Fibroblast of skin of left quadriceps (primary cell): ENCODE measurements at regions not wholly inside any gene's neighbourhood (a gene's known extent, or its start where the extent isn't known, plus 50 kb on each side); places are given as distances from the start of the nearest gene placed in this dataset.
"Not testable (repeated sequence)": the region's sequence is repeated elsewhere in the genome, so short reads cannot be mapped to it uniquely, and the experiment has no call there.

ENCODE experiments used
- DNase-seq, 2 experiments: peaks; one replicate each; pipeline ENCODE4 v3.0.0-alpha.2; 2013; ENCODE audit warnings: low read depth in 2 of 2

- no peak for DNase-seq
Observed at GRCh38 chr4:134722306-134722705, 520.7 kb upstream of the PABPC4L start.

- no peak for DNase-seq
Observed at GRCh38 chr4:134720030-134720429, 518.4 kb upstream of the PABPC4L start.

GRCh38 chr4:134708616-134709015, 507.0 kb upstream of the PABPC4L start:
- DNase-seq = no peak

GRCh38 chr4:134708026-134708425, 506.4 kb upstream of the PABPC4L start:
- DNase-seq = no peak

- no peak for DNase-seq
Observed at GRCh38 chr4:134702374-134702773, 500.8 kb upstream of the PABPC4L start.

- no peak for DNase-seq
Observed at GRCh38 chr4:134700251-134700650, 498.7 kb upstream of the PABPC4L start.

GRCh38 chr4:134698831-134699230, 497.2 kb upstream of the PABPC4L start:
- not testable (repeated sequence) for DNase-seq

GRCh38 chr4:134695433-134695832, 493.8 kb upstream of the PABPC4L start:
- no peak for DNase-seq

- no peak for DNase-seq
Observed at GRCh38 chr4:134691915-134692314, 490.3 kb upstream of the PABPC4L start.

- no peak for DNase-seq
Observed at GRCh38 chr4:134687646-134688628, 486.3 kb upstream of the PABPC4L start.

- DNase-seq = no peak
Observed at GRCh38 chr4:134677209-134677814, 475.7 kb upstream of the PABPC4L start.

- no peak for DNase-seq
Observed at GRCh38 chr4:134668237-134668636, 466.6 kb upstream of the PABPC4L start.

GRCh38 chr4:134666640-134667039, 465.1 kb upstream of the PABPC4L start:
- DNase-seq = no peak

GRCh38 chr4:134665429-134665828, 463.8 kb upstream of the PABPC4L start:
- DNase-seq = no peak

GRCh38 chr4:134663742-134664141, 462.2 kb upstream of the PABPC4L start:
- no peak for DNase-seq

- no peak for DNase-seq
Observed at GRCh38 chr4:134650461-134650860, 448.9 kb upstream of the PABPC4L start.

- DNase-seq = no peak
Observed at GRCh38 chr4:134645778-134646177, 444.2 kb upstream of the PABPC4L start.

GRCh38 chr4:134636338-134637051, 434.9 kb upstream of the PABPC4L start:
- DNase-seq = no peak

GRCh38 chr4:134634301-134634700, 432.7 kb upstream of the PABPC4L start:
- DNase-seq = no peak

- DNase-seq = no peak
Observed at GRCh38 chr4:134632056-134632455, 430.5 kb upstream of the PABPC4L start.

GRCh38 chr4:134628066-134628465, 426.5 kb upstream of the PABPC4L start:
- DNase-seq = peak; percentile 43 to 45

GRCh38 chr4:134627366-134627765, 425.8 kb upstream of the PABPC4L start:
- DNase-seq = no peak
